ENCODE measurements at regions not wholly inside any gene's neighbourhood (a gene's known extent, or its start where the extent isn't known, plus 50 kb on each side); places are given as distances from the start of the nearest gene placed in this dataset.
A peak's percentile ranks its signal among the peaks of the same experiment; 100 is the strongest.
"Not testable (repeated sequence)": the region's sequence is repeated elsewhere in the genome, so short reads cannot be mapped to it uniquely, and the experiment has no call there.

DNA sequence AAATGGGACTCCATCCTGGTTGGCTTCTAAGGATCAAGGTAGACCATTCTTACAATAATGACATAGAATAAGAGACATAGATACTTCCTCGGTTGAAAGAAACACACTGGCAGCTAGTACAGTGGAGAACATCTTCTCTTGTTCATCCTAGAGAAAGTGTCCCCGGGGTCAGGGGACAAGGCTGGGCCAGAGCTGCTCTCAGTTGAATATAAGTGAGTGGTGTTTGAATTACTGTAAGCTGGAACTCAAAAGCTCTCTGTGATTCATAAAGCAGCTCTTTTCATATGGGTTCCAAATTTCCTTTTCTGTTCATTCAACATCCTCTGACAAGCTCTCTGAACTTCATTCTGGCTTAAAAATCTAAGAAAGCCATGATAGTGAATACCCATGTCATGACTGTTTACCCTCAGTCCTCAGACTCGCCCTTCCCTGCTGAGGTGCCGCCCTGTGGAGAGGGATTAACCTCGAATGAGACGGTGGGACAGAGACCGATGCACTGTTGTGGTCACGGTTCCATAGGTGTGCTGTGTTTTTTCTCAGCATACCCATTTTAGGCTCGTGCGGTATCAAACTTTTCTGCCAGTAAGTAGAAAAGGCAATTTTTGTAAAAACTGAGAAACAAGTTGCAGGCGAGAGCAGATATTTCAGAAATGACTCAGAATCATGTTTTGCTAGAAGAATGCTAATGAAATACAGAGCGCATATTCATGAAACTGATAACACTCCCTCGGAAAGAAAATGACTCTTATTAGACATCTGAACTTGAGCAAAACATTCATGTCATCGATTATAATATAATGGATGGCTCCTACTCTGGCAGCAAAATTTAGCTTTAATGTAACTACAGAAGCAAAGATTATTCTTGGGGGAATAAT is 351.1 kb downstream of the ANAPC1 start:
- not testable (repeated sequence) for H3K27ac ChIP-seq (replicated peaks; ENCODE audit: low read length); H3K4ac ChIP-seq (ENCODE audit: low read length); H3K18ac ChIP-seq (ENCODE audit: low read length); H3K9ac ChIP-seq (ENCODE audit: low read depth, low read length, poor library complexity); H2BK5ac ChIP-seq (ENCODE audit: low read length); H2BK12ac ChIP-seq (ENCODE audit: low read length); H2BK15ac ChIP-seq (ENCODE audit: low read length); H4K91ac ChIP-seq (ENCODE audit: low read depth, low read length, poor library complexity); H4K8ac ChIP-seq (ENCODE audit: low read depth, low read length); H3K79me1 ChIP-seq (ENCODE audit: low read depth, low read length); H3K4me2 ChIP-seq (ENCODE audit: insufficient read depth, low read length, poor library complexity, severe bottlenecking); H3K4me3 ChIP-seq (ENCODE audit: low read length in 2 of 2); DNase-seq (ENCODE audit: low spot score); H2AK5ac ChIP-seq (ENCODE audit: low read depth, low read length); H2BK120ac ChIP-seq (ENCODE audit: low read depth, low read length); H3K14ac ChIP-seq (ENCODE audit: low read length); H3K27me3 ChIP-seq (ENCODE audit: control insufficient read depth in 3 of 3, insufficient read depth in 3 of 3, low read depth in 1 of 3, low read length in 3 of 3); H3K9me3 ChIP-seq (replicated peaks in 1 of 2; ENCODE audit: control insufficient read depth in 2 of 2, insufficient read depth in 1 of 2, low read depth in 1 of 2, low read length in 2 of 2); H3K36me3 ChIP-seq (replicated peaks in 1 of 2; ENCODE audit: control insufficient read depth in 2 of 2, insufficient read depth in 2 of 2, low read length in 2 of 2); H3K23ac ChIP-seq (ENCODE audit: low read depth, low read length, poor library complexity); H2AFZ ChIP-seq (ENCODE audit: low read length)
- WGBS, 2 donors (ENCODE audit: extremely low coverage in 2 of 2, insufficient read length in 2 of 2, insufficient replicate concordance in 1 of 2): no CpG with 5 or more reads among the region's 14 CpGs
- H3K4me1 ChIP-seq (ENCODE audit: control insufficient read depth in 2 of 2, insufficient read depth in 1 of 2, low read depth in 1 of 2, low read length in 2 of 2): peaks cover 9 to 11% of the 10 kb centered on the region in 2 donors

DNA sequence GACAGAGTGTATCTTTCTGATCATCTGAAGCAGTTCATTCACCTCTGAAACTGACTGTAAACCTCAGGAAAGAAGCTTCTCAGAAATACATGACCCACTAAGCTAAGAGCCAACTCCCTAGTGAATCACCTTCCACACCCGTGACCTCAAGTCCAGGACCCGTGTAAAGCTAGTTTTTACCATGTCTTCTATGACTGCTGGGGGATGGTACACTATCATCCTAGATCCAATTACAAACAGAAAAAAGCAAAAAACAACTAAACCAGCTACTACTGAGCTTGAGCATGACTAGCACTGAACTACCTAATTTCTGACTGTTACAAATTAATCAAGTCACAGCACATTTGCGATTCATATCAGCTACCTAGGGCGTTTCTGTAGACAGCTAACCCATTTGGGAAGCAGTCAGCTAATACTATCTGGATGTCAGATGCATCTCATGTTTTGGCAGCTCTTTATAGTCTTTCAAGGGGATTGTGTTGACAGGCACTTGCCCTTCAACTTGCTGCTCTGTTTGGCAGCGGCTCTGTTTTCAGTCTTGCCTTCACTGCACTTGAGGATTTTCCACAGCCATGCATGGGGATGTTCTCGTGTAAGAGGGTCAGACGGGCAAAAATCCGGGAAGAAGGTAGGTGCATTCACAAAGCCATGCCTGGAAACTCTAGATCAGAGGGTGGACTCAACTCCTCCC is 350.3 kb downstream of the ANAPC1 start:
- DNase-seq (ENCODE audit: low spot score); H2AK5ac ChIP-seq (ENCODE audit: low read depth, low read length); H3K23ac ChIP-seq (ENCODE audit: low read depth, low read length, poor library complexity); H3K27me3 ChIP-seq (ENCODE audit: control insufficient read depth in 3 of 3, insufficient read depth in 3 of 3, low read depth in 1 of 3, low read length in 3 of 3); H3K79me1 ChIP-seq (ENCODE audit: low read depth, low read length); H2BK15ac ChIP-seq (ENCODE audit: low read length); H2BK120ac ChIP-seq (ENCODE audit: low read depth, low read length); H3K4ac ChIP-seq (ENCODE audit: low read length); H3K36me3 ChIP-seq (replicated peaks in 1 of 2; ENCODE audit: control insufficient read depth in 2 of 2, insufficient read depth in 2 of 2, low read length in 2 of 2); H3K4me3 ChIP-seq (ENCODE audit: low read length in 2 of 2); H2BK12ac ChIP-seq (ENCODE audit: low read length); H3K18ac ChIP-seq (ENCODE audit: low read length); H3K4me2 ChIP-seq (ENCODE audit: insufficient read depth, low read length, poor library complexity, severe bottlenecking); H3K9me3 ChIP-seq (replicated peaks in 1 of 2; ENCODE audit: control insufficient read depth in 2 of 2, insufficient read depth in 1 of 2, low read depth in 1 of 2, low read length in 2 of 2); H4K91ac ChIP-seq (ENCODE audit: low read depth, low read length, poor library complexity); H3K27ac ChIP-seq (replicated peaks; ENCODE audit: low read length); H2AFZ ChIP-seq (ENCODE audit: low read length); H4K8ac ChIP-seq (ENCODE audit: low read depth, low read length); H3K9ac ChIP-seq (ENCODE audit: low read depth, low read length, poor library complexity); H3K14ac ChIP-seq (ENCODE audit: low read length); H2BK5ac ChIP-seq (ENCODE audit: low read length): not testable (repeated sequence)
- peaks cover 9 to 11% of the 10 kb centered on the region in 2 donors for H3K4me1 ChIP-seq (ENCODE audit: control insufficient read depth in 2 of 2, insufficient read depth in 1 of 2, low read depth in 1 of 2, low read length in 2 of 2)
- no CpG with 5 or more reads among the region's 8 CpGs for WGBS, 2 donors (ENCODE audit: extremely low coverage in 2 of 2, insufficient read length in 2 of 2, insufficient replicate concordance in 1 of 2)

DNA sequence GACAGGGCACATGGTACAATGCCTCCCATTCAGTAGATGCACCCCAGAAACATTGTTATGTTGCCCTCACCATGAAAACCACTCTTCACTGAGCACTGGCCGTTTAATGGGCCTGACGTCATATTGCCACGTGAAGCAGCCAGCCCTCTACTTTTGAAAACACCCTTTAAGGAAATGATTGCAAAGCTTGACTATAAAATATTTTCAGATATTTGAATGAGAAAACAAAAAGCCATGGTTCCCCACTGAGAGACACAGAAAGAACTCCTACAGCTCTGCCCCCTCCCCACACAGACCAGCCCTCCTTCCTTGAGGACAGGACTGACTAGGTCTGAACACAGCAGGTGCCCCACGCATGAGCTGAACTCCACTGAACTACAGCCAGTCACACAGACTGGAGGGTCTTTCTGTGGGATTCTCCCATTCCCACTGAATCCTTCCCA is 349.1 kb downstream of the ANAPC1 start:
- Histone ChIP-seq H3K9me3 (replicated peaks in 1 of 2; ENCODE audit: control insufficient read depth in 2 of 2, insufficient read depth in 1 of 2, low read depth in 1 of 2, low read length in 2 of 2) (peaks cover 3 to 9% of the 10 kb centered on the region in 2 donors), H3K4me2 (ENCODE audit: insufficient read depth, low read length, poor library complexity, severe bottlenecking) (no peak overlapping the region), H3K18ac (ENCODE audit: low read length) (no peak overlapping the region), H3K36me3 (replicated peaks in 1 of 2; ENCODE audit: control insufficient read depth in 2 of 2, insufficient read depth in 2 of 2, low read length in 2 of 2) (no peaks in the 10 kb centered on the region), H2BK5ac (ENCODE audit: low read length) (no peak overlapping the region), H2BK15ac (ENCODE audit: low read length) (no peak overlapping the region), H3K27ac (replicated peaks; ENCODE audit: low read length) (no peak overlapping the region), H3K27me3 (ENCODE audit: control insufficient read depth in 3 of 3, insufficient read depth in 3 of 3, low read depth in 1 of 3, low read length in 3 of 3) (no peaks in the 10 kb centered on the region), H4K91ac (ENCODE audit: low read depth, low read length, poor library complexity) (no peak overlapping the region), H3K4ac (ENCODE audit: low read length) (no peak overlapping the region), H3K9ac (ENCODE audit: low read depth, low read length, poor library complexity) (no peak overlapping the region), H3K79me1 (ENCODE audit: low read depth, low read length) (no peaks in the 10 kb centered on the region), H2BK12ac (ENCODE audit: low read length) (no peak overlapping the region), H3K14ac (ENCODE audit: low read length) (no peak overlapping the region), H3K4me1 (ENCODE audit: control insufficient read depth in 2 of 2, insufficient read depth in 1 of 2, low read depth in 1 of 2, low read length in 2 of 2) (peaks cover 9 to 11% of the 10 kb centered on the region in 2 donors), H2AFZ (ENCODE audit: low read length) (peak overlapping the region; percentile 50), H3K23ac (ENCODE audit: low read depth, low read length, poor library complexity) (no peak overlapping the region), H3K4me3 (ENCODE audit: low read length in 2 of 2) (no peak overlapping the region), H4K8ac (ENCODE audit: low read depth, low read length) (no peak overlapping the region), H2AK5ac (ENCODE audit: low read depth, low read length) (no peak overlapping the region), H2BK120ac (ENCODE audit: low read depth, low read length) (no peak overlapping the region)
- no peak for DNase-seq (ENCODE audit: low spot score)
- WGBS, 2 donors (ENCODE audit: extremely low coverage in 2 of 2, insufficient read length in 2 of 2, insufficient replicate concordance in 1 of 2): no CpG with 5 or more reads among the region's 4 CpGs

DNA sequence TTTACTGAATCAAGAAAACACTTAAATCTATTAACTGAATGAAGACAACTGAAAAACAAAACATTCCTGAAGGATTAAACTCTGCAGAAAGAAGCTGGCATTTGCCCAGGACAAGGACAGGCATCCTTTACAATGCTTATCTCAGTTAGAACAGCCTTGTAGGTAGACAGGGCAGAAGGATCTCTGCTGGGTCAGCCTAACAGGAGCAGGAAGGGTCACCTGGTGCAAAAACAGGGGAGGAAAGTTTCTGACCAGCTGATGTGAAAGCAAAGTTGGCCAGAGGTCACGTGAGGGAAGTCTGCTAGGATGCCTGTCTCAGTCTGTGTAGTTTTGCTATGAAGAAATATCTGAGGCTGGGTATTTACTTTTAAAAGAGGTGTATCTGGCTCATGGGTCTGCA is 348.6 kb downstream of the ANAPC1 start:
- H3K27ac ChIP-seq (replicated peaks; ENCODE audit: low read length): no peak overlapping the region
- DNase-seq (ENCODE audit: low spot score): no peak

More for the DNA sequence above, 348.6 kb downstream of the ANAPC1 start:
- Histone ChIP-seq H3K4ac (ENCODE audit: low read length) (no peak overlapping the region), H2AFZ (ENCODE audit: low read length) (peak overlapping the region; percentile 50), H3K36me3 (replicated peaks in 1 of 2; ENCODE audit: control insufficient read depth in 2 of 2, insufficient read depth in 2 of 2, low read length in 2 of 2) (no peaks in the 10 kb centered on the region), H4K91ac (ENCODE audit: low read depth, low read length, poor library complexity) (no peak overlapping the region), H3K79me1 (ENCODE audit: low read depth, low read length) (no peaks in the 10 kb centered on the region), H2BK5ac (ENCODE audit: low read length) (no peak overlapping the region), H3K27me3 (ENCODE audit: control insufficient read depth in 3 of 3, insufficient read depth in 3 of 3, low read depth in 1 of 3, low read length in 3 of 3) (no peaks in the 10 kb centered on the region), H3K4me1 (ENCODE audit: control insufficient read depth in 2 of 2, insufficient read depth in 1 of 2, low read depth in 1 of 2, low read length in 2 of 2) (peaks cover 9 to 11% of the 10 kb centered on the region in 2 donors), H3K4me3 (ENCODE audit: low read length in 2 of 2) (no peak overlapping the region), H2AK5ac (ENCODE audit: low read depth, low read length) (no peak overlapping the region), H3K9me3 (replicated peaks in 1 of 2; ENCODE audit: control insufficient read depth in 2 of 2, insufficient read depth in 1 of 2, low read depth in 1 of 2, low read length in 2 of 2) (peaks cover 3 to 9% of the 10 kb centered on the region in 2 donors), H2BK15ac (ENCODE audit: low read length) (no peak overlapping the region), H3K18ac (ENCODE audit: low read length) (peak overlapping the region; percentile 27), H3K9ac (ENCODE audit: low read depth, low read length, poor library complexity) (no peak overlapping the region), H3K4me2 (ENCODE audit: insufficient read depth, low read length, poor library complexity, severe bottlenecking) (no peak overlapping the region), H3K23ac (ENCODE audit: low read depth, low read length, poor library complexity) (no peak overlapping the region), H2BK12ac (ENCODE audit: low read length) (no peak overlapping the region), H4K8ac (ENCODE audit: low read depth, low read length) (no peak overlapping the region), H2BK120ac (ENCODE audit: low read depth, low read length) (no peak overlapping the region), H3K14ac (ENCODE audit: low read length) (no peak overlapping the region)
- no CpG with 5 or more reads among the region's 1 CpG for WGBS, 2 donors (ENCODE audit: extremely low coverage in 2 of 2, insufficient read length in 2 of 2, insufficient replicate concordance in 1 of 2)

Measured in neuronal stem cell (in vitro differentiated cells).